ENCODE measurements at regions not wholly inside any gene's neighbourhood (a gene's known extent, or its start where the extent isn't known, plus 50 kb on each side); places are given as distances from the start of the nearest gene placed in this dataset.

- no peak for TF ChIP-seq POLR2A (IDR thresholded peaks at IDR 0.05)
- TF ChIP-seq, protein P1, sequence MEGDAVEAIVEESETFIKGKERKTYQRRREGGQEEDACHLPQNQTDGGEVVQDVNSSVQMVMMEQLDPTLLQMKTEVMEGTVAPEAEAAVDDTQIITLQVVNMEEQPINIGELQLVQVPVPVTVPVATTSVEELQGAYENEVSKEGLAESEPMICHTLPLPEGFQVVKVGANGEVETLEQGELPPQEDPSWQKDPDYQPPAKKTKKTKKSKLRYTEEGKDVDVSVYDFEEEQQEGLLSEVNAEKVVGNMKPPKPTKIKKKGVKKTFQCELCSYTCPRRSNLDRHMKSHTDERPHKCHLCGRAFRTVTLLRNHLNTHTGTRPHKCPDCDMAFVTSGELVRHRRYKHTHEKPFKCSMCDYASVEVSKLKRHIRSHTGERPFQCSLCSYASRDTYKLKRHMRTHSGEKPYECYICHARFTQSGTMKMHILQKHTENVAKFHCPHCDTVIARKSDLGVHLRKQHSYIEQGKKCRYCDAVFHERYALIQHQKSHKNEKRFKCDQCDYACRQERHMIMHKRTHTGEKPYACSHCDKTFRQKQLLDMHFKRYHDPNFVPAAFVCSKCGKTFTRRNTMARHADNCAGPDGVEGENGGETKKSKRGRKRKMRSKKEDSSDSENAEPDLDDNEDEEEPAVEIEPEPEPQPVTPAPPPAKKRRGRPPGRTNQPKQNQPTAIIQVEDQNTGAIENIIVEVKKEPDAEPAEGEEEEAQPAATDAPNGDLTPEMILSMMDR (IDR thresholded peaks at IDR 0.05): no peak
Measured at GRCh38 chr14:35201066-35201465, 78.7 kb downstream of the PRORP start.

All from uterus (tissue), 2 donors.